ENCODE measurements at regions not wholly inside any gene's neighbourhood (a gene's known extent, or its start where the extent isn't known, plus 50 kb on each side); places are given as distances from the start of the nearest gene placed in this dataset.

- no peaks in the 10 kb centered on the region for H3K79me2 ChIP-seq (ENCODE audit: control insufficient read depth, insufficient read depth, low read length)
- intact Hi-C loops (cut with micrococcal nuclease) (no loop called here), in situ Hi-C loops (cut with MboI) (no loop called here)
- ChIA-PET CTCF (ENCODE audit: low intra/inter-chr PET ratio) (no interaction called here), POLR2A (no interaction called here)
- H3K9me1 ChIP-seq (ENCODE audit: control insufficient read depth, insufficient read depth, low read length): no peaks in the 10 kb centered on the region
- FAIRE-seq (no peak), ATAC-seq (no peak), DNase-seq (ENCODE audit: extremely low read depth in 1 of 4, low spot score in 3 of 4) (no peak)
- no TSS peak for BruUV-seq (replicated peaks)
- H3K27ac ChIP-seq (ENCODE audit: extremely low read depth, low read depth, low read length): no peak overlapping the region
- no peaks in the 10 kb centered on the region for H3K27me3 ChIP-seq (ENCODE audit: control insufficient read depth in 2 of 2, insufficient read depth in 2 of 2, low read length in 2 of 2)
- H3K36me3 ChIP-seq (ENCODE audit: control insufficient read depth, insufficient read depth, low read length): no peaks in the 10 kb centered on the region
- no peak overlapping the region for H3K9ac ChIP-seq (ENCODE audit: insufficient read depth in 1 of 2, low read depth in 2 of 2, low read length in 2 of 2)
- no peaks in the 10 kb centered on the region for H4K20me1 ChIP-seq (replicated peaks; ENCODE audit: control insufficient read depth, insufficient read depth, low read length)
- H3K9me3 ChIP-seq (replicated peaks; ENCODE audit: control insufficient read depth, insufficient read depth, low read depth, low read length): 0 out of 2 replicates have a peak, but pooled peaks cover 2% of the 10 kb centered on the region
- H3K4me1 ChIP-seq (replicated peaks in 1 of 2; ENCODE audit: control insufficient read depth in 2 of 2, insufficient read depth in 2 of 2, low read length in 2 of 2): no peaks in the 10 kb centered on the region
- H3K4me2 ChIP-seq (ENCODE audit: insufficient read depth, low read length): no peak overlapping the region
- H3K4me3 ChIP-seq: no peak overlapping the region
- WGBS (ENCODE audit: insufficient coverage, low coverage, missing lambda C conversion rate): under 1% methylated on average over 5 of the region's 5 CpGs
- no peak for TF ChIP-seq BRF1 (IDR thresholded peaks at IDR 0.05; ENCODE audit: borderline replicate concordance, extremely low read depth, insufficient read length)
- TF ChIP-seq DMBX1 (CRISPR knock-in tag; IDR thresholded peaks at IDR 0.05; ENCODE audit: borderline replicate concordance): no peak
- TF ChIP-seq ESRRB (CRISPR knock-in tag; IDR thresholded peaks at IDR 0.05; ENCODE audit: borderline replicate concordance): no peak
- no peak for TF ChIP-seq LARP7 (IDR thresholded peaks at IDR 0.05)
- TF ChIP-seq USF1 (CRISPR knock-in tag; IDR thresholded peaks at IDR 0.05): no peak
- no peak for TF ChIP-seq ZNF551 (CRISPR knock-in tag; IDR thresholded peaks at IDR 0.05)
- no peak for TF ChIP-seq ZNF224 (CRISPR knock-in tag; IDR thresholded peaks at IDR 0.05)
- no peak for TF ChIP-seq FOXA3 (CRISPR knock-in tag; conservative IDR thresholded peaks at IDR 0.05 in 1 of 2, IDR thresholded peaks at IDR 0.05 in 1 of 2)
- no peak for TF ChIP-seq ZNF75A (CRISPR knock-in tag; IDR thresholded peaks at IDR 0.05)
- TF ChIP-seq PPARD (CRISPR knock-in tag; IDR thresholded peaks at IDR 0.05): no peak
- H2AFZ ChIP-seq (ENCODE audit: low read depth, low read length): no peak overlapping the region
Measured at GRCh38 chr2:155866477-155866876, 466.0 kb downstream of the NR4A2 start.

Measured in K562 (cell line).